Thyroid gland (tissue), 4 donors: ENCODE measurements at regions not wholly inside any gene's neighbourhood (a gene's known extent, or its start where the extent isn't known, plus 50 kb on each side); places are given as distances from the start of the nearest gene placed in this dataset.
A peak's percentile ranks its signal among the peaks of the same experiment; 100 is the strongest.

ENCODE experiments used
- DNase-seq, 2 donors: peaks; one replicate each; pipeline ENCODE4 v3.0.0-alpha.2; 2019
- H3K27ac ChIP-seq, 3 donors: fragments of 200-600 bp; sonication (generic); 1 replicate in 2 of 3; 2 replicates in 1 of 3; pipeline ENCODE4 v1.5.1; 2016 to 2019; ENCODE audit warnings: mild to moderate bottlenecking in 1 of 3, moderate library complexity in 1 of 3
- H3K27me3 ChIP-seq: fragments of 200-600 bp; sonication (generic); one replicate; pipeline ENCODE4 v1.5.1; 2019
- H3K36me3 ChIP-seq, 2 donors: fragments of 200-600 bp; sonication (generic); one replicate each; pipeline ENCODE4 v1.5.1; 2016 to 2019
- H3K4me1 ChIP-seq, 2 donors: fragments of 200-600 bp; sonication (generic); one replicate each; pipeline ENCODE4 v1.5.1; 2017 to 2019
- H3K4me3 ChIP-seq, 3 donors: fragments of 200-600 bp; sonication (generic); replicated peaks in 1 of 3; 1 replicate in 2 of 3; 2 replicates in 1 of 3; pipeline ENCODE4 v1.5.1; 2016; ENCODE audit warnings: mild to moderate bottlenecking in 1 of 3
- H3K9me3 ChIP-seq: fragments of 200-600 bp; sonication (generic); one replicate; pipeline ENCODE4 v1.5.1; 2017
- POLR2A ChIP-seq, 2 donors: fragments of 450-650 bp; IDR thresholded peaks; one replicate each; pipeline ENCODE4 v1.6.1; 2017; ENCODE audit warnings: antibody characterized with exemption in 2 of 2, mild to moderate bottlenecking in 2 of 2, moderate library complexity in 1 of 2
- WGBS, 2 donors: methylation state at CpG; one replicate each; pipeline ENCODE4 v1.1.5; 2017; 5-methylcytosine and 5-hydroxymethylcytosine counted together
- intact Hi-C: fragments of 100-400 bp; cut with DNase I; formaldehyde crosslinking; loops from one replicate; pipeline ENCODE4 v1.15.1; 2023
- TF ChIP-seq, protein P1 (sequence below), 6 experiments: fragments of 200-600 bp in 3 of 6; fragments of 450-650 bp in 3 of 6; sonication (generic) in 3 of 6; IDR thresholded peaks; one replicate each; pipeline ENCODE4 v1.5.1; 2016 to 2019; ENCODE audit warnings: antibody characterized with exemption in 6 of 6, mild to moderate bottlenecking in 2 of 6, inconsistent platforms in 1 of 6, moderate library complexity in 1 of 6

DNA sequence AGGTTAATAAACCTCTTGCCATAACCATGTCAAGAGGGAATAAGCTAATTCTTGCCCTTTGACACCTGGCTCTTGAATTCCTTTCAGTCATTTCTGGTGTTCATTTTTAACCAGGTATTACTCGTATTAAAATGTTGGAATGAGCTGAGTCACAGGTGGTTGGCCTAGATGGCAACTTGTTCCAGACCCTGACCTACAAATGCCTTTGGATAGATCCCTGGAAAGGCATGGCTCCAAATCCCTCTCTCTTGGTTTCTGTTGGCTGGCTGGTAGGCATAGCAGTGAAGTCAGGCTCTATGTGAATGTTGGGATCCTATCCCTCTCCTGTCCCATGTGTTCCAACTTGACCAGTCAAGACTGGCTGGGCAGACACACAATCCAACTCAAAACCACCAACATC lies 277.1 kb upstream of the PROK2 start:
- intact Hi-C loops: no loop called here
- Histone ChIP-seq H3K27me3 (no peaks in the 10 kb centered on the region), H3K27ac (no peak overlapping the region), H3K4me1 (no peaks in the 10 kb centered on the region), H3K36me3 (no peaks in the 10 kb centered on the region), H3K4me3 (no peak overlapping the region), H3K9me3 (no peaks in the 10 kb centered on the region)
- TF ChIP-seq, protein P1, sequence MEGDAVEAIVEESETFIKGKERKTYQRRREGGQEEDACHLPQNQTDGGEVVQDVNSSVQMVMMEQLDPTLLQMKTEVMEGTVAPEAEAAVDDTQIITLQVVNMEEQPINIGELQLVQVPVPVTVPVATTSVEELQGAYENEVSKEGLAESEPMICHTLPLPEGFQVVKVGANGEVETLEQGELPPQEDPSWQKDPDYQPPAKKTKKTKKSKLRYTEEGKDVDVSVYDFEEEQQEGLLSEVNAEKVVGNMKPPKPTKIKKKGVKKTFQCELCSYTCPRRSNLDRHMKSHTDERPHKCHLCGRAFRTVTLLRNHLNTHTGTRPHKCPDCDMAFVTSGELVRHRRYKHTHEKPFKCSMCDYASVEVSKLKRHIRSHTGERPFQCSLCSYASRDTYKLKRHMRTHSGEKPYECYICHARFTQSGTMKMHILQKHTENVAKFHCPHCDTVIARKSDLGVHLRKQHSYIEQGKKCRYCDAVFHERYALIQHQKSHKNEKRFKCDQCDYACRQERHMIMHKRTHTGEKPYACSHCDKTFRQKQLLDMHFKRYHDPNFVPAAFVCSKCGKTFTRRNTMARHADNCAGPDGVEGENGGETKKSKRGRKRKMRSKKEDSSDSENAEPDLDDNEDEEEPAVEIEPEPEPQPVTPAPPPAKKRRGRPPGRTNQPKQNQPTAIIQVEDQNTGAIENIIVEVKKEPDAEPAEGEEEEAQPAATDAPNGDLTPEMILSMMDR (IDR thresholded peaks at IDR 0.05): no peak
- no peak for TF ChIP-seq POLR2A (IDR thresholded peaks at IDR 0.05)
- DNase-seq: no peak
- WGBS, 2 donors: 89 to 100% methylated on average over 1 of the region's 1 CpG

DNA sequence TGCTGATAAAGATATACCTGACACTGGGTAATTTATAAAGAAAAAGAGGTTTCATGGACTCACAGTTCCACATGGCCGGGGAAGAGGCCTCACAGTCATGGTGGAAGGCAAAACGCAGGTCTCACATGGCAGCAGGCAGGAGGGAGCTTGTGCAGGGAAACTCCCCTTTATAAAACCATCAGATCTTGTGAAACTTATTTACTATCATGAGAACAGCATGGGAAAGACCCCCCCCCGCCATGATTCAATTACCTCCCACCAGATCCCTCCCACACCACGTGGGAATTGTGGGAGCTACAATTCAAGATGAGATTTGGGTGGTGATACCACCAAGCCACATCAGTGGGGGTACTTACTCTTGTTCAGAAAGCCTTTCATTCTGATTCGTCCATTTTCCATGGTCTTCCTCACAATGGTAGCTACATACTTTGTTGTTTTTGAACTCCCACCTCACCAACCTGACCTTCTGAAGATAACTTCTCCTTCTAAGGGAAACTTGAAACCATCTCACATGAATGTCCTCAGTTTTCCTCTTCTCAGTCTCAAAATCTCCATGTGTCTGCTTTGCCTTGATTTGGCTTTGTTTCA lies 275.6 kb upstream of the PROK2 start:
- H3K27ac ChIP-seq: no peak overlapping the region
- no peak overlapping the region for H3K4me3 ChIP-seq
- no peak for DNase-seq
- H3K4me1 ChIP-seq: no peaks in the 10 kb centered on the region
- intact Hi-C loops: no loop called here
- TF ChIP-seq, protein P1 (IDR thresholded peaks at IDR 0.05): no peak
- no peak for TF ChIP-seq POLR2A (IDR thresholded peaks at IDR 0.05)
- no peaks in the 10 kb centered on the region for H3K9me3 ChIP-seq
- no peaks in the 10 kb centered on the region for H3K36me3 ChIP-seq
- WGBS, 2 donors: 68 to 88% methylated on average over 4 to 5 of the region's 5 CpGs
- no peaks in the 10 kb centered on the region for H3K27me3 ChIP-seq

DNA sequence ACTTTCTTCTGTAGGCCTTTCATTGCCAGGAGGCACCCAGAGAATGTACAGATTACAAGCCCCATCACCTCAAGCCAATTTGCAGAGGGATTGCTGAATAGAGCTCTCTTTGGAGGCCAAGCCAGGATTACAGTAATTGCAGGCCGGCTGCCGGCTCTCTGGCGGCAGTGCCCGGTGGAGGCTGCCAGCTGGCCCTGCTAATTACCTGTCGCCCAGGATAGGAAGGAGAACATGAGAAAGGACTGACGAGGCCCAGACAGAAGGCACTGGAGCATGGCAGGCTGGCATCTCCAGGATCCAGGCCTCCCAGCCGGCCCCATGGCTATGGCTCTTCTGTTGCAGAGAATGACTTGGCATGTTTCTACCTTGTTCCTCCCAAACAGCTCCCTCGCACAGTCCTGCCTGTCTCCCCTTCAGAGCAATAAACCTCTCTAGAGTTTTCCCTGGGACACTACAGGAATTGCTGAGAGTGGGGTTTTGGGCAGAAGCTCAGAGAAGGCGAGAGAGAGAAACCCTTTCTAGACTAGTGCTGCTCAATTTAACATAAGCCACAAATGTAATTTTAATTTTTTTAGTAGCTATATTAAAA lies 273.6 kb upstream of the PROK2 start:
- Histone ChIP-seq H3K4me3 (no peak overlapping the region), H3K27ac (no peak overlapping the region), H3K9me3 (no peaks in the 10 kb centered on the region), H3K27me3 (no peaks in the 10 kb centered on the region), H3K36me3 (no peaks in the 10 kb centered on the region), H3K4me1 (no peaks in the 10 kb centered on the region)
- TF ChIP-seq POLR2A (IDR thresholded peaks at IDR 0.05): no peak
- TF ChIP-seq, protein P1 (IDR thresholded peaks at IDR 0.05): no peak
- intact Hi-C loops: no loop called here
- 65 to 75% methylated on average over 9 of the region's 9 CpGs for WGBS, 2 donors
- peak; percentile 6 to 39 for DNase-seq

DNA sequence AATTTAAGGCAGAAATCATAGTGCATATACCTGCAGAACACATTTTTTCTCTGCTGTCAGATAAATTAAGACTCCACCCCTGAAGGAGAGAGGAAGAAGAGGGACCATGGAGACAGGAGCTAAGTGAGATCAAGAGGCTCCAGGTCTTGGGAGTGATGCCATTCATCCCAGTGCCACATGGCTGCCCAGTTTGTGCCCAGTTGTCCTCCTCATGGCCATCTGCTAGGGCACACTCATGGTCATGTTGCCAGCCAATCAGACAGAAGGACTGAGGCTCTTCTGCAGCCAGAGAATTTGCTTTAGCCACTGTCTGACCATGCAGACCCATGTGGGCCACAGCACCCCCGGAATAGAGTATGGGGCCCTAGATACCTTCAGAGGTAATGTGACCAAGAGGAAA lies 270.5 kb upstream of the PROK2 start:
- no peak for TF ChIP-seq POLR2A (IDR thresholded peaks at IDR 0.05)
- TF ChIP-seq, protein P1 (IDR thresholded peaks at IDR 0.05): no peak
- intact Hi-C loops: no loop called here
- no peaks in the 10 kb centered on the region for H3K4me1 ChIP-seq
- no peaks in the 10 kb centered on the region for H3K27me3 ChIP-seq
- WGBS, 2 donors: 89 to 100% methylated on average over 1 of the region's 1 CpG
- H3K9me3 ChIP-seq: no peaks in the 10 kb centered on the region
- H3K36me3 ChIP-seq: no peaks in the 10 kb centered on the region
- H3K4me3 ChIP-seq: no peak overlapping the region
- DNase-seq: no peak
- no peak overlapping the region for H3K27ac ChIP-seq

DNA sequence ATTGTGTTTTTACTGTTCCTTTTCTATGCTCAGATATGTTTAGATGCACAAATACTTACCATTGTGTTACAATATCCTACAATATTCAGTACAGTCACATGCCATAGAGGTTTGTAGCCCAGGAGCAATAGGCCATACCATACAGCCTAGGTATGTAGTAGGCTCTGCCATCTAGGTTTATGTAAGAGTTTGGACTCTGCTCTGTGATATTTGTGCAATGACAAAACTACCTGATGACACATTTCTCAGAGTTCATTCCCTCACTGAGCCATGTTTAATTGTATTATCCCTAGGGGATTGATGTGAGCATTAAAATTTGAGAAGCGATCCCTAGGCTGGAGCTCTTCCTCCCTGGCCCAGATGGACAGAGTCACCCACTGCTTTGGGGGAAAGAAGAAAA lies 270.0 kb upstream of the PROK2 start:
- TF ChIP-seq POLR2A (IDR thresholded peaks at IDR 0.05): no peak
- TF ChIP-seq, protein P1 (IDR thresholded peaks at IDR 0.05): no peak
- no peak overlapping the region for H3K4me3 ChIP-seq
- H3K27me3 ChIP-seq: no peaks in the 10 kb centered on the region
- H3K4me1 ChIP-seq: no peaks in the 10 kb centered on the region
- DNase-seq: no peak
- no peaks in the 10 kb centered on the region for H3K36me3 ChIP-seq
- WGBS, 2 donors: 89 to 100% methylated on average over 1 of the region's 1 CpG
- H3K9me3 ChIP-seq: no peaks in the 10 kb centered on the region
- no peak overlapping the region for H3K27ac ChIP-seq
- intact Hi-C loops: no loop called here
